Hepatocyte (in vitro differentiated cells): ENCODE measurements at regions not wholly inside any gene's neighbourhood (a gene's known extent, or its start where the extent isn't known, plus 50 kb on each side); places are given as distances from the start of the nearest gene placed in this dataset.

ENCODE experiments used
- DNase-seq: peaks from one replicate; pipeline ENCODE4 v3.0.0-alpha.2; 2016; ENCODE audit warnings: low spot score
- H2AFZ ChIP-seq: fragments of 200-600 bp; sonication (generic); 2 replicates; pipeline ENCODE4 v1.6.0; 2016; ENCODE audit warnings: antibody characterized with exemption, mild to moderate bottlenecking
- H3K27ac ChIP-seq: fragments of 200-600 bp; sonication (generic); 2 replicates; pipeline ENCODE4 v1.5.1; 2016; ENCODE audit warnings: mild to moderate bottlenecking
- H3K27me3 ChIP-seq: fragments of 200-600 bp; sonication (generic); 2 replicates; pipeline ENCODE4 v1.6.1; 2016
- H3K36me3 ChIP-seq: fragments of 200-600 bp; sonication (generic); replicated peaks from 2 replicates; pipeline ENCODE4 v1.5.1; 2016; ENCODE audit warnings: low read depth; ENCODE audit not compliant: insufficient read depth
- H3K4me1 ChIP-seq: fragments of 200-600 bp; sonication (generic); 2 replicates; pipeline ENCODE4 v1.5.1; 2016; ENCODE audit warnings: mild to moderate bottlenecking, moderate library complexity; ENCODE audit not compliant: insufficient read depth
- H3K4me2 ChIP-seq: fragments of 200-600 bp; sonication (generic); 2 replicates; pipeline ENCODE4 v1.6.0; 2016
- H3K4me3 ChIP-seq: fragments of 200-600 bp; sonication (generic); 2 replicates; pipeline ENCODE4 v1.5.1; 2016; ENCODE audit warnings: mild to moderate bottlenecking
- H3K79me2 ChIP-seq: fragments of 200-600 bp; sonication (generic); 2 replicates; pipeline ENCODE4 v1.6.0; 2017; ENCODE audit warnings: mild to moderate bottlenecking
- H3K9me2 ChIP-seq: fragments of 200-600 bp; sonication (generic); replicated peaks from 2 replicates; pipeline ENCODE4 v1.6.0; 2017; ENCODE audit warnings: mild to moderate bottlenecking; ENCODE audit not compliant: insufficient read depth
- H3K9me3 ChIP-seq: fragments of 200-600 bp; sonication (generic); 2 replicates; pipeline ENCODE4 v1.5.1; 2016; ENCODE audit warnings: low read depth, mild to moderate bottlenecking
- H4K20me1 ChIP-seq: fragments of 200-600 bp; sonication (generic); 2 replicates; pipeline ENCODE4 v1.6.0; 2016; ENCODE audit warnings: mild to moderate bottlenecking; ENCODE audit not compliant: insufficient read depth, poor library complexity, severe bottlenecking
- EZH2 ChIP-seq: fragments of 200-600 bp; sonication (generic); IDR thresholded peaks from 2 replicates; pipeline ENCODE4 v1.6.1; 2016; ENCODE audit warnings: antibody characterized with exemption, mild to moderate bottlenecking, borderline replicate concordance
- EZH2phosphoT487 ChIP-seq: fragments of 200-600 bp; sonication (generic); IDR thresholded peaks from one replicate; pipeline ENCODE4 v1.6.1; 2018; ENCODE audit warnings: antibody characterized with exemption, mild to moderate bottlenecking, low read depth, moderate library complexity; ENCODE audit not compliant: unreplicated experiment, severe bottlenecking
- WGBS: methylation state at CpG from one replicate; pipeline ENCODE4 v1.1.6; 2016; ENCODE audit warnings: low lambda C conversion rate; ENCODE audit errors: missing lambda C conversion rate; 5-methylcytosine and 5-hydroxymethylcytosine counted together
- TF ChIP-seq, protein P1 (sequence below): fragments of 200-600 bp; sonication (generic); IDR thresholded peaks from 2 replicates; pipeline ENCODE4 v1.5.1; 2016; ENCODE audit warnings: antibody characterized with exemption, mild to moderate bottlenecking; ENCODE audit not compliant: poor library complexity

DNA sequence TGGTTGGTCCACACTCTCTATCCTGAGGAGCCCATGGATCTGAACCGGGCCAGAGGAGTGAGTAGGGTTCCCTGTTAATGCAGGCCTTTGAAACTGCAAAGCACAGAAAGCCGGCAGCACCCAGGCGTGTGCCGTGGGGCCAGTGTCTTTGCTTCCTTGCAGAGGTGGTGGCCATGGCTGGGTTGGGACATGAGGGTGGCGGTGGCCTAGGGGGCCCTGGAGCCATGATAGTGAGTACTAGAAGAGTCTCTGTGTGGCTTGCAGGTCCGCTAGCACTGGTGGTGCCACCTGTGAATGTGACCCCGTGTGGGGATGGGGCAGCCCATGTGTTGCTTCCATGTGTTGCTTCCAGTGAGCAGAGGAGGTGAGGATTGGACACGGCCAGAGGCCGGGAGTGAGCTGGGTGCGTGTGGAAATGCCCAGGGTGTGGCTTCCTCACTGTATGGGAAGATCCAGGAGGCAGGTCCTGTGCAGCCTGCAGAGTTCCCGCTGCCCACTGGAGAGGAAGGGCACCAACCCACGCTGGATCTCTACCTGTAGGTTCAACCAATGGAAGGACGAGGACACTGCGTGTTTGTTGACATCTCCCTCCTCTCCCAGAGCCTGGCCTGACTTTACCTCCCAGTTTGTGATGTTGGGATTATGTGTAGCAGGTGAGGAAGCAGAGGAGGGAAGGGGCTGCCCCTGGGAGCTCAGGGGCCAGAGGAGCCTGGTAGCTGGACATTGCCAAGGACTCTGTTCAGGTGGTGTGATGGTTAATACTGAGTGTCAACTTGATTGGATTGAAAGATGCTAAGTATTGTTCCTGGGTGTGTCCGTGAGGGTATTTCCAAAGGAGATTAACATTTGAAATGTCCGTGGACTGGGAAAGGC, 796.6 kb downstream of the TBC1D22A start:
- Histone ChIP-seq H3K9me2 (no peaks in the 10 kb centered on the region), H3K9me3 (no peaks in the 10 kb centered on the region), H2AFZ (no peak overlapping the region), H3K27me3 (no peaks in the 10 kb centered on the region), H3K4me2 (no peak overlapping the region), H3K27ac (no peak overlapping the region), H3K4me3 (no peak overlapping the region), H4K20me1 (no peaks in the 10 kb centered on the region), H3K79me2 (no peaks in the 10 kb centered on the region), H3K4me1 (no peaks in the 10 kb centered on the region), H3K36me3 (no peaks in the 10 kb centered on the region)
- 77% methylated on average over 16 of the region's 16 CpGs for WGBS
- TF ChIP-seq, protein P1, sequence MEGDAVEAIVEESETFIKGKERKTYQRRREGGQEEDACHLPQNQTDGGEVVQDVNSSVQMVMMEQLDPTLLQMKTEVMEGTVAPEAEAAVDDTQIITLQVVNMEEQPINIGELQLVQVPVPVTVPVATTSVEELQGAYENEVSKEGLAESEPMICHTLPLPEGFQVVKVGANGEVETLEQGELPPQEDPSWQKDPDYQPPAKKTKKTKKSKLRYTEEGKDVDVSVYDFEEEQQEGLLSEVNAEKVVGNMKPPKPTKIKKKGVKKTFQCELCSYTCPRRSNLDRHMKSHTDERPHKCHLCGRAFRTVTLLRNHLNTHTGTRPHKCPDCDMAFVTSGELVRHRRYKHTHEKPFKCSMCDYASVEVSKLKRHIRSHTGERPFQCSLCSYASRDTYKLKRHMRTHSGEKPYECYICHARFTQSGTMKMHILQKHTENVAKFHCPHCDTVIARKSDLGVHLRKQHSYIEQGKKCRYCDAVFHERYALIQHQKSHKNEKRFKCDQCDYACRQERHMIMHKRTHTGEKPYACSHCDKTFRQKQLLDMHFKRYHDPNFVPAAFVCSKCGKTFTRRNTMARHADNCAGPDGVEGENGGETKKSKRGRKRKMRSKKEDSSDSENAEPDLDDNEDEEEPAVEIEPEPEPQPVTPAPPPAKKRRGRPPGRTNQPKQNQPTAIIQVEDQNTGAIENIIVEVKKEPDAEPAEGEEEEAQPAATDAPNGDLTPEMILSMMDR: no peak
- TF ChIP-seq EZH2 (no peak), EZH2phosphoT487 (no peak)
- DNase-seq: no peak

- TF ChIP-seq EZH2phosphoT487 (no peak), EZH2 (no peak)
- TF ChIP-seq, protein P1: no peak
- no peak for DNase-seq
- no peak overlapping the region for H3K27ac ChIP-seq
- no peaks in the 10 kb centered on the region for H3K27me3 ChIP-seq
- H4K20me1 ChIP-seq: no peaks in the 10 kb centered on the region
- H3K4me2 ChIP-seq: no peak overlapping the region
- H2AFZ ChIP-seq: no peak overlapping the region
- no peaks in the 10 kb centered on the region for H3K79me2 ChIP-seq
- no peaks in the 10 kb centered on the region for H3K9me3 ChIP-seq
- no peaks in the 10 kb centered on the region for H3K36me3 ChIP-seq
- H3K9me2 ChIP-seq: no peaks in the 10 kb centered on the region
- WGBS: 87% methylated on average over 8 of the region's 8 CpGs
- no peaks in the 10 kb centered on the region for H3K4me1 ChIP-seq
- H3K4me3 ChIP-seq: no peak overlapping the region
Measured at GRCh38 chr22:47556473-47556872, 794.0 kb downstream of the TBC1D22A start.

- DNase-seq: no peak
- no peak overlapping the region for H3K4me3 ChIP-seq
Measured at GRCh38 chr22:47553436-47553835, 791.0 kb downstream of the TBC1D22A start.

More at GRCh38 chr22:47553436-47553835, 791.0 kb downstream of the TBC1D22A start:
- H2AFZ ChIP-seq: no peak overlapping the region
- H3K36me3 ChIP-seq: no peaks in the 10 kb centered on the region
- TF ChIP-seq EZH2 (no peak), EZH2phosphoT487 (no peak)
- TF ChIP-seq, protein P1: no peak
- H3K4me1 ChIP-seq: no peaks in the 10 kb centered on the region
- no peaks in the 10 kb centered on the region for H3K9me2 ChIP-seq
- no peaks in the 10 kb centered on the region for H3K79me2 ChIP-seq
- no peak overlapping the region for H3K4me2 ChIP-seq
- no peaks in the 10 kb centered on the region for H4K20me1 ChIP-seq
- 62% methylated on average over 7 of the region's 7 CpGs for WGBS
- no peaks in the 10 kb centered on the region for H3K27me3 ChIP-seq
- H3K27ac ChIP-seq: no peak overlapping the region
- no peaks in the 10 kb centered on the region for H3K9me3 ChIP-seq
